ENCODE measurements at regions not wholly inside any gene's neighbourhood (a gene's known extent, or its start where the extent isn't known, plus 50 kb on each side); places are given as distances from the start of the nearest gene placed in this dataset.

- TF ChIP-seq CTCF (IDR thresholded peaks at IDR 0.05 in 4 of 5, conservative IDR thresholded peaks at IDR 0.05 in 1 of 5): no peak
- TF ChIP-seq POLR2A (IDR thresholded peaks at IDR 0.05): no peak
Observed at GRCh38 chr6:71724456-71725125, 161.8 kb upstream of the RIMS1 start.
